GM12878 (cell line): ENCODE measurements at regions not wholly inside any gene's neighbourhood (a gene's known extent, or its start where the extent isn't known, plus 50 kb on each side); places are given as distances from the start of the nearest gene placed in this dataset.

Experiments used
- CREB1 ChIP-seq: IDR thresholded peaks from 2 replicates; pipeline ENCODE4 v1.6.1; 2012; ENCODE audit warnings: low read depth, mild to moderate bottlenecking, inconsistent platforms
- ESRRA ChIP-seq: IDR thresholded peaks from 2 replicates; pipeline ENCODE4 v1.6.1; 2012; ENCODE audit warnings: mild to moderate bottlenecking, low read length, improper control_type of control experiment
- JUND ChIP-seq: IDR thresholded peaks from 2 replicates; pipeline ENCODE4 v1.6.1; 2012; ENCODE audit warnings: low read depth, mild to moderate bottlenecking, low read length, improper control_type of control experiment, moderate library complexity
- MAX ChIP-seq: IDR thresholded peaks from 2 replicates; pipeline ENCODE4 v1.6.1; 2012; ENCODE audit warnings: low read depth, low read length, improper control_type of control experiment
- SIX5 ChIP-seq: IDR thresholded peaks from 2 replicates; pipeline ENCODE4 v1.6.1; 2011; ENCODE audit warnings: mild to moderate bottlenecking, low read depth, low read length, moderate library complexity; ENCODE audit not compliant: severe bottlenecking
- TBL1XR1 ChIP-seq: IDR thresholded peaks from 2 replicates; pipeline ENCODE4 v1.6.1; 2012; ENCODE audit warnings: low read depth, low read length, improper control_type of control experiment
- ZBTB4 ChIP-seq: fragments of 450-650 bp; formaldehyde crosslinking; IDR thresholded peaks from 2 replicates; pipeline ENCODE4 v1.4.0; 2022; ENCODE audit warnings: mild to moderate bottlenecking, moderate library complexity
- ZNF274 ChIP-seq: IDR thresholded peaks from one replicate; pipeline ENCODE4 v1.8.0; 2011; ENCODE audit not compliant: insufficient read length, insufficient read depth
- TF ChIP-seq, protein P1 (sequence below), 3 experiments: IDR thresholded peaks in 2 of 3; conservative IDR thresholded peaks in 1 of 3; 2 replicates each; pipeline ENCODE4 v1.5.1; 2011; ENCODE audit warnings: low read depth in 3 of 3, low read length in 3 of 3, mild to moderate bottlenecking in 3 of 3, control low read depth in 2 of 3, moderate library complexity in 2 of 3, inconsistent platforms in 1 of 3, mixed read lengths in 1 of 3; ENCODE audit not compliant: control insufficient read depth in 2 of 3, insufficient read depth in 1 of 3; ENCODE audit errors: extremely low read depth in 1 of 3

DNA sequence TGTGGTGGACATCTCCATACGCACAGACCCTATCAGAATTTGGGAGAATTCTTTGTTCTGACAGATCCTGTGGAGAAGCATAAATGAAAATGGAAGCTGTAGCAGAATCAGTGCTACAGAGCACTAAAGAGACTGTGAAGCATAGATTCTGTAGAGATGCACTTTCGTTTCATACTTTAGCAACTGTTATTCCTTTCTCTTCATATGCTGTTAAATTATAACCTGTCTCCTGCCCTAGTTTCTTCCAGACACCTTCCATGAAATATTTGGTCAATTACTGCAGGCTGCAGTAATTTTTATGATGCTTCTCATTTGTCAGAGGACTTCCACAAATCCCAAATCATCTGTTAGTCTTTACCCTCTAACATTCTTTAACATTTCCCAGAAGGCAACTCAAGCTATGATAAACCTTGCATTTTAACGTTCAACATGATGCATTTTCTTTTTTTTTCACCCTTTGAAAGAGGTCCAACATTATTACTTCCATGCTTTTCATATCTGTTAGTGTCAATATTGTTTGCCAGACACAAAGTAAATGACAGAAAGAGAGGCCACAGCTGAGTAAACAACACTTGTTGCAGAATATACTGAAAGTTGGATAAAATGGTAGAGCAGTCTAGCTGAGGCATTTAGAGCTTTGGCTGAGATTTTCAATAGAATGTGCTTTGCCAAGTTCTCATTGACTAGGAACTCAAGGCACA, 412.7 kb downstream of the LMO7 start:
- TF ChIP-seq MAX (no peak), ZBTB4 (CRISPR knock-in tag) (no peak), ZNF274 (no peak), ESRRA (no peak), SIX5 (no peak), CREB1 (no peak), TBL1XR1 (no peak), JUND (no peak)
- TF ChIP-seq, protein P1, sequence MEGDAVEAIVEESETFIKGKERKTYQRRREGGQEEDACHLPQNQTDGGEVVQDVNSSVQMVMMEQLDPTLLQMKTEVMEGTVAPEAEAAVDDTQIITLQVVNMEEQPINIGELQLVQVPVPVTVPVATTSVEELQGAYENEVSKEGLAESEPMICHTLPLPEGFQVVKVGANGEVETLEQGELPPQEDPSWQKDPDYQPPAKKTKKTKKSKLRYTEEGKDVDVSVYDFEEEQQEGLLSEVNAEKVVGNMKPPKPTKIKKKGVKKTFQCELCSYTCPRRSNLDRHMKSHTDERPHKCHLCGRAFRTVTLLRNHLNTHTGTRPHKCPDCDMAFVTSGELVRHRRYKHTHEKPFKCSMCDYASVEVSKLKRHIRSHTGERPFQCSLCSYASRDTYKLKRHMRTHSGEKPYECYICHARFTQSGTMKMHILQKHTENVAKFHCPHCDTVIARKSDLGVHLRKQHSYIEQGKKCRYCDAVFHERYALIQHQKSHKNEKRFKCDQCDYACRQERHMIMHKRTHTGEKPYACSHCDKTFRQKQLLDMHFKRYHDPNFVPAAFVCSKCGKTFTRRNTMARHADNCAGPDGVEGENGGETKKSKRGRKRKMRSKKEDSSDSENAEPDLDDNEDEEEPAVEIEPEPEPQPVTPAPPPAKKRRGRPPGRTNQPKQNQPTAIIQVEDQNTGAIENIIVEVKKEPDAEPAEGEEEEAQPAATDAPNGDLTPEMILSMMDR (IDR thresholded peaks at IDR 0.05 in 2 of 3, conservative IDR thresholded peaks at IDR 0.05 in 1 of 3; ENCODE audit: control insufficient read depth in 2 of 3, extremely low read depth in 1 of 3, insufficient read depth in 1 of 3, low read depth in 3 of 3, low read length in 3 of 3) = no peak
